Left cardiac atrium (tissue), 4 donors: ENCODE measurements at regions not wholly inside any gene's neighbourhood (a gene's known extent, or its start where the extent isn't known, plus 50 kb on each side); places are given as distances from the start of the nearest gene placed in this dataset.

Experiments
- ATAC-seq, 2 donors: fragments of 200-7000 bp; cut with Tn5 transposase; one replicate each; pipeline ENCODE4 v1.9.1; 2020; ENCODE audit warnings: mild to moderate bottlenecking in 2 of 2, moderate library complexity in 2 of 2
- DNase-seq: peaks from one replicate; pipeline ENCODE4 v3.0.0-alpha.2; 2020
- intact Hi-C, 2 donors: fragments of 100-400 bp; cut with DNase I; formaldehyde crosslinking; loops; one replicate each; pipeline versions ENCODE4 v1.14.1 to v1.15.1; 2022 to 2023
- donor health status: DM: no; HTN: yes; CAD: no.
- donor health status: DM: no; HTN: yes; CAD: no; lungs with severe emphysema.
- donor health status: DM: yes; HTN: yes; CAD: no.
- donor health status: Dilated cardiomyopathy.

DNA sequence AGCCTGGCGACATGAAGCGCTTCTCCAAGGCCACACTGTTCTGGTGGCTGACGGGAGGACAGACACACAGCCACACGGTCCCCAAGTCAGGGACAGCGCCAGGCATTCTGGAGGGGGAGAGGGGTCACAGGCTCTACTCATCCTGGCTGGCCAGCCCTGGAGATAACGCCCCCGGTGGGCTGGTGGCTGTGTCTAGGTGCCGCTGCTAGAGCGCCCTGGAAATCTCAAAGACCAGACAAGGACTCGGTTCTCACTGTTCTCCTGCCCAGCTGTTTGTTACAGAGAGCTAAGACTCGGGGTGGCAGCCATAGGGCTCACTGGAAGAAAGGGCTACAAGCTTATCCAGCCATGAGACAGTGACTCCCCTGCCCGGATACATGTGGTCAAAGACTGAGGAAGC is 72.0 kb downstream of the KCNF1 start:
- no peak for DNase-seq
- intact Hi-C loops = no loop called here
- peak in 1 of 2 donors; percentile 8 for ATAC-seq

DNA sequence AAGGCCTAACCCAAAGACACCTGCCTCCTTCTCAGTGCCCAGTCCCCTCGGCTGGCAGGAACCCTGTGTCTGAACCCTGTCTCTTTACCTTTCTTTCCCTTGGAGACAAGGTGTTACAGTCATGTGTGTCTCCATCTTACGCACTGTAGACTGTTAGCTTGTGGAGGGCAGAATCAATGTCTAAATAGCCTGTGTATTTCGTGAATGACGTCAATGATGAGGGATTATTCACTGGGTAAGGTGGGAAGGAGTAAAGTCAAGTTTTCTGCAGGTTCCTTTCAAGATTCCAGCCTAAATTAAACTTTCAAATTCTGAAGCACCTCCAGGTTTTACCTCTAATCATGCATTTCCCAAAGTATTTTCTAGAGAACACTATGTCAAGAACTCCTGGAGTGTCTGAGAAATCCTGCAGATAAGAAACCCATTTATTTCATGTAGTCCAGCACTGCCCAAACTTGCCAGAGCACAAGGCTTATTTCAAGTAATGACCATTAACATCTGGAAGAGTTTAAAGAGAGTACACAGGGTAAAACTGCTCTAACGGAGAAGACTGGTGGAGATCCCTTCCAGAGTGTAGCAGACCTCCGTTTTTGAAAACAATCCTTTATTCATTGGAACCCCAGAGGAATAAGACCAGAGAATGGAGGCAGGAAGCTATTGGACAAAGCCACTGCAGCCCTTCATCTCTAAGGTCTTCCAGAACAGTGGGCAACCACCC is 72.8 kb downstream of the KCNF1 start:
- ATAC-seq (peak in 1 of 2 donors; percentile 52), DNase-seq (no peak)
- intact Hi-C loops = no loop called here

DNA sequence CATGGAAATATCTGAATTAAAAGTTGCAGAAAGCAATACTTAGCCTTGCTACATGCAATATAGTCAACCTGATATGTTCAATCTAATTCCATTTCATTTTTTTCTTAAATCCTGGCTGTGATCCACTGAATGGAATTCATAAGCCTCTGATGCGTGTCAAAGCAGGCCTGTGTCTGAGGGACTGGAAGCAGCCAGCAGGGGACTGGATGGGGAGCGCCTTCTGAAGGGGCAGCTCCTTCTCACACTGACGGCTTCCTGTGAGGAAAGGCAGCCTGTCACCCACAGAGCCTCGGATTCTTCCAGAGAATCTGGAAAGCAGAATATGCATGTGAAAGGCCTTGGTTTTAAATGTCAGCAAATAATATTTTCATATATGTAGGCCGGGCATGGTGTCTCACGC is 73.5 kb downstream of the KCNF1 start:
- ATAC-seq = peak in 1 of 2 donors; percentile 35
- DNase-seq = no peak
- intact Hi-C loops = no loop called here

DNA sequence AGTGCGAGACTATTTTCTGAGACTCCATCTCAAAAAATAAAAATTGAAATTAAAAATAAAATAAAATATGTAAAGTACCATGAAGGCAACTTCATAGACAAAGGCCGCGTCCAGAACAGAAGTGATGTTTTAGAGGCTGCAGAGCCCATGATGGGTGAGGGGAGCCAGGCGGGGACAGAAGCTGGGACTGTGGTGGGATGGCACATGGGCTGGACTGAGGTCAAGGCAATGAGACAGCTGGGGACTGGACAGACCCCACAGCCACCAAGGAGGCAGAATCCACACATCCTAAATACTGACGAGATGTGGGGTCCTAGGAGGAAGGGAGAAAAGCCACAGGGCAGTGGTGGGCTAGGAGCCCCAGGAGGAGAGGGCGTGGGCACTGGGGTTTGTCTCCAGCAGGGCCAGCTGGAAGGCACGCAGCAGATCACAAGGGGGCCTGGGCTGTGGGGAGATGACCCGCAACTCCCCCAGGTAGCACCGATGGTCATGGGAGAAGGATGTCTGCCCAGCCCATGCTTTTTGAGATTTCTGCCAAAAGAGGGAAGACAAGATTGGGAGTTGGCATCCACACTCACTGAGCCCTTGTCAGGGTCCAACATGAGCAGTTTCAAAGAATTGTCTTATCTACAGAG is 74.3 kb downstream of the KCNF1 start:
- ATAC-seq = no peak
- DNase-seq = no peak
- intact Hi-C loops = no loop called here

DNA sequence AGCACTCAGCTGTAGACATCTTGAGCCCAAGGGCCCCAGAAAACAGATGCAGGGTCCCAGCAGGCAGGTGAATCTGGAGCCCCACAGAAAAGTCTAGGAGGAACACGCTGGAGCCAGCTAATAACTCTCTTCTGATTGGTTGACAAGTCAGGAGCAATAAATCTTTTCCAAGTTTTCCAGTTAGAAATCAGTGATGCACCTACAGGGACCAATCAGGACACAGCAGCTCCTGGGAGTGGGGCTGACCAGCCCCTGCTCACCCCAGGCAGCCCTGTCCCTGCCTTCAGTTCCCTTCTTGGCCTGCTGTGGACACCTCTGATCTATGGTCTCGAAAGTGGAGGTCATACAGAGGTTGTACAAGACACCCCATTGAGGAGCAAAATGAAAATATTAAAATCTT is 75.7 kb downstream of the KCNF1 start:
- intact Hi-C loops = no loop called here
- ATAC-seq (no peak), DNase-seq (no peak)

DNA sequence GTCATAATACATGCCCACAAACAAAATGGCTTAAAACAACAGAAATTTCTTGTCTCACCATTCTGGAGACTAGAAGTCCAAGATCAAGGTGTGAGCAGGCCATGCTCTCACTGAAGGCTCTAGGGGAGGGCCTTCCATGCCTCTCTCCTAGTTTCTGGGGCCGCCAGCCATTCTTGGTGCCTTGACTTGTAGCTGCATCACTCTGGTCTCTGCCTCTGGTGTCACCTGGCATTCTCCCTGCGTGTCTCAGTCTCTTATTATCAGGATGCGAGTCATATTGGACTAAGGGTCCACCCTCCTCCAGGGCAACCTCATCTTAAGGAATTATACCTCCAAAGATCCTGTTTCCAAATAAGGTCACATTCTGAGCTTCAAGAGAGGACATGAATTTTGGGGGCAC is 76.1 kb downstream of the KCNF1 start:
- no peak for ATAC-seq
- no peak for DNase-seq
- intact Hi-C loops = no loop called here

DNA sequence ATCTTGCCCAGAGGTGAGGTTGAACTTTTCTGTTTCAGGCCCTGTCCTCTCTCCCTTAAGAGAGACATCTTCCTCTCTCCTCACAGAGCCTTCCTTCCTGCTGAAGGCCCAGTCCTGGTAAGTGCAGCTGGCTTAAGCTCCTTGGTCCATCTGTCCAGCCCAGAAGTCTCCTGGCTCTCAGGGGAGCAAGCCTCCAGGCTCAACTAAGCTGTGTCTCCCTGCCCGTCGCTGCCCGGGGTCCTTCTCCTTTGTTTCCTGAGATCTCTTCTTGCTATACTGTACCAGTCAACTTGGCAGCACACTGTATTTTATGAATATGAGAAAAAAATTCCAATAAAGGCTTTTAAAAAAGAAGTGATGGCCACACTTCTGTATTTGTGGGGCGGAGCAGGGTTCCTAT is 77.4 kb downstream of the KCNF1 start:
- no peak for ATAC-seq
- intact Hi-C loops = no loop called here
- DNase-seq = no peak

DNA sequence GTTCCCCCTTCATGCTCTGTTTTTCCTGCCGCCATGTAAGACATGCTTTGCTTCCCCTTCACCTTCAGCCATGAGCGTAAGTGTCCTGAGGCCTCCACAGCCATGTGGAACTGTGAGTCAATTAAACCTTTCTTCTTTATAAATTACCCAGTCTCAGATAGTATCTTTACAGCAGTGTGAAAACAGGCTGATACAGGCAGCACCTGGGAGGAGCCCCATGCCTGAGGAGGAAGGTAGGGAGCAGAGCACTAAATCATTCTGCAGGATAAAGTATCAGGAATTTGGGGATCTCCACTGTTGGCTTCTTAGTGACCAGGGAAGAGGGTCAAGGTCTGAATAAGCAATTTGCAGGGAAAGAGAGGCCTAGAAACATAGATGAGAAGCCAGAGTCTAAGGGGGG is 78.0 kb downstream of the KCNF1 start:
- DNase-seq = no peak
- no peak for ATAC-seq
- intact Hi-C loops = no loop called here

DNA sequence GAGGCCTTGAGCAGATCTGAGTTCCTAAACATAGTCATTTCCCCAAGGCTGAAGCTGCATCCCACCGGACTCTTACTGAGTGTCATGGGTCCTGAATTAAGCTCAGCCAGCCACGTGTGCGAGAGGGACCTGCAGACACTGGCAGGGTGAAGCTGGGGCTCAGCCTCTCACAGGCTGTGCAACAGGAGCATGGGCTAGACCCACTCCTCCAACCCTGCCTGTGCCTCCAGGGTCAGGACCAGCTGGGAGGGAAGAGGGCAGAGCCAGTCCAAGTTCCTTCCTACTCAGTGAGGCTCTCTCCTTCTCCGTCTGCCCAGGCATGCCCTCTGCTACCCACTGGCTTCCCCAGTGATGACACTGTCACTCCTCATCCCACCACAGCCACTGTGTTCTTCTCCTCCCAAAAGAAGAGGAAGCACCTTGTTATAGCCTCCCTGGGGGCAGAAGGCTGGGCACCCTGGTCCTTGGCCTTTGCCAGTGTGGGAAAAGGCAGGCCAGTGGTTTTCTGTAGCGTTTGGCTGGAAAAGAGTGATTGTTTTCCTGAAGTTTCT is 78.9 kb downstream of the KCNF1 start:
- ATAC-seq = no peak
- no peak for DNase-seq
- intact Hi-C loops = no loop called here

DNA sequence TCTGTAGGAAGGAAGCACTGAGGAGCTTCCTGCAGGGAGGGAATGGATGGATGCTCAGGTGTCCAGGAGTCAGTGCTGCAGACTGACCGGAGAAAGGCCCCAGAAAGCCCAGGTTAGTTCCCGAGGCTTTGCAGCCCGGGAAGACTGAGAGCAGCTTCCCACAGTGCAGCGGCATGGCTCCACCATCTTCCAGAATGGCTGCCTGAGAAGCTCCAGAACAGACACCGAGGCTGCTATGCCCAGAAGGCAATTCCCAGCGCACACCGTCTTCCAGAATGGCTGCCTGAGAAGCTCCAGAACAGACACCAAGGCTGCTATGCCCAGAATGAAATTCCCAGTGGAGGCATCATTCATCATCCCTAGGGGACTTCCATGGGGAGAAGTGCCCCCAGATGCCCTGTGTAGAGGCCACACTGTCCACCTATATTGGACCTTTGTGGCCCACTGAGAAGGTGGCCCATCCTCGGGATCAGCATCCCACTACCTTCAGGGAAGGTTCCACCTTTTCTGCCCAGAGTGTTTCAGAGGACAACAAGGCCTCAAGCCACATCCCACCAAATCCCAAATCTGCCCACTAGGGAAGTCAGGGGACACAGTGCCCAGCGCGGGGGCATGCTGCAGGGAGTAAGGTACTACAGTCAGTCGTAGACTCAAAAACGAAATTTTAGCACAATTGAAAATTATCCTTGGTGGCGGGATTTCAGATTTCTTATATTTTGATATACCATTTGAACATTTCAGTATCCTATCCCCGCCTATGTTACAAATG is 80.5 kb downstream of the KCNF1 start:
- intact Hi-C loops = no loop called here
- no peak for DNase-seq
- no peak for ATAC-seq

DNA sequence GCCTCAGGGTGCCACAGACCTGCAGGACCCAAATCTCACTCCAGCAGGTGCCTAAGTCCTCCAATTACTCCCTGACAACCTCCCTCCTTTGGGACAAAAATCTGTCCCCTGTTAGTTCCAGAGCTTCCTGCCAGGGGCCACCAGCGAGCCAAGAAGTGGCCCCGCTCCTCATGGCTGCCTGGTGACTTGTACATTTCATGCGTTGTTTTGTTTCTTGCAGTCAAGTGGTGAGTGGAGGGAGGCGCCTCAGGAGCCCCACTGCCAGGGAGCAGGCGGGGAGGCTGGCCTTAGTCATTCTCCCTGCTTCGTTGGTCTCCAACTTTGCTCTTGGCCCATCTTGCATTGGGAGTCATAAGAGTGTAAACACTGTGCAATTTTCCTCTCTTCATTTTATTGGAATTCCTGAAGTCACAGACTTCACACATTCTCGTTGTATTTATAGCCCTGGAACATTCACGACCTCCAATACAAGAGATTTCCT is 81.3 kb downstream of the KCNF1 start:
- intact Hi-C loops = no loop called here
- ATAC-seq = peak in 1 of 2 donors; percentile 19
- no peak for DNase-seq

DNA sequence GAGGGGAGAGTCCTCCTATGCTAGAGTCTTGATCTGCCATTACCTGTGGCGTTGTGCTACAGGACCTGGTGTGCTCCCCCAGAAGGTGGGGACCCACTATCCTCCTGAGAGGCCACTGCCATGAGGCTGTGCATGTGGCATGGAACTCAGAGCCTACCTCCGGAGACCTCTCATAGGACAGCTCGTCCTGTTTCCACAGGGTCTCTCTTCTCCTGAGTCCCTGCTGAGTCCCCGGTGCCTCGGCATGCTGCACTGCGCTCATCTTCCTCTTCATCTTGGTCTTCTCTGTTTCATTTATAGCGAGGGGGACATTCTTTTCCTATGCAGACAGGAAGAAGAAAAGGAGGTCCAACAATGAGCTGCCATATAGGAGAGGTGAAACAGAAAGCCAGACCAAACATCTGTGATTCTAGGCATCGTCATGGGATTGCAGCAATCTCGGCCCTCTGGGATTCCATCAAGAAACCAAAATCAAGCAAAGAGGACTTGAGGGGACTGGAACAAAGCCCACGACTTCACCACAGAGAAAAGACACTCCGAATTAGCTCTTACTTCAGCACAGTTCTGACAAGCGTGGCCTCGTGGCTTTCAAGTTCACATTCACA is 83.7 kb downstream of the KCNF1 start:
- ATAC-seq = no peak
- DNase-seq = no peak
- intact Hi-C loops = no loop called here

DNA sequence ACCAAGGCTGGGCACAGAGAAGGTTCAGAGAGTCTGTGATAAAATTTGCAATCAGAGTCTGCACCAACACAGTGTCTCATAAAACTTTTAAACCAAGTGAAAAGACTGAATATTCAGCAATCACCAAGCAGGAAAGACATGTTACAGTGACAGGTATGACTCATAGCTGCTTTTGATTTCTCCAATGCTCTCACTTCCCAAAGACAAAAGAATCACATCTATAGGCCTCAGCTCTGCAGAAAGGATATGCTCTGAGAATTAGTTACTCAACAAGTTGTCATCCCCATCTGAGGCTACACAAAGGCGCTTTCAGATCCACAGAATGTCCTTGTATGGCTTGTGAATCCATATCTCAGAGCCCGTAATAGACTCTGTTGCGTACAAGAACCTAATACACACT is 92.5 kb downstream of the KCNF1 start:
- ATAC-seq (no peak), DNase-seq (no peak)
- intact Hi-C loops = no loop called here

DNA sequence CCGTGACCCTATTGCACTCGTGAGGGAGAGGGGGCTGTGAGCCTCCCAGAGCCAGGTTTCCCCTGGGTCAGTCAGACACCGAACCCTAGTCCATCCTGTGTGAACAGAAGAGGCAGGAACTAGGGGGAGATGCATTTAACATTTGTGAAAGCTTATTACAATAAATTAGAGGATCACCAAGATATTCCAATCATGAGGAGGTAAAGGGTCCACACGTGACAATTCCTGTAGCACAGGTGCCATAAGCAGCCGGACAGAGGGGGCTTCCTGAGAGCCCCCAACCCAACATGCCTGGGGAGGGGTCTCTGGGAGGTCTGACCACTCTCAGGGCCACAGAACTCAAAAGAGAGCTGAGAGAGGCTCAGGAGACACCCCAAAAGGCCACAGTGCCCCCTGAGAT is 93.3 kb downstream of the KCNF1 start:
- no peak for DNase-seq
- intact Hi-C loops = no loop called here

DNA sequence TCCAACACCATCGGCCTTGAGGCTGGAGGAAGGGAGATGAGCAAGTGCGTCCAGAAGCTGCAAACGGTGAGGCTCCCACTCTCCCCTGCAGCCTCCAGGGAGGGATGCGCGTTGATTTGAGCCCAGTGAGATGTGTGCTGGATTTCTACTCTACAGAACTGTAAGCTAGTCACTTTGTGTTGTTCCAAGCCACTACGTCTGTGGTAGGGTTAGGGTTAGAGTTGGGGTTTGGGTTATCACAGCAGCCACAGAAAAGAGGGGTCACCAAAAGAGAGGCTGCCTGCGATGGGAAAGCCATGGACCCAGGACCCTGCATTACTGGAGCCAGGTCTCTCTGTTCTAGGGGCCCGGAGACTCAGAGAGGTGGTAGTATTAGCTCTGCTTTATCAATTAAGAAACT is 94.5 kb downstream of the KCNF1 start:
- intact Hi-C loops = no loop called here
- DNase-seq = no peak

More for the DNA sequence above, 93.3 kb downstream of the KCNF1 start:
- ATAC-seq = no peak

DNA sequence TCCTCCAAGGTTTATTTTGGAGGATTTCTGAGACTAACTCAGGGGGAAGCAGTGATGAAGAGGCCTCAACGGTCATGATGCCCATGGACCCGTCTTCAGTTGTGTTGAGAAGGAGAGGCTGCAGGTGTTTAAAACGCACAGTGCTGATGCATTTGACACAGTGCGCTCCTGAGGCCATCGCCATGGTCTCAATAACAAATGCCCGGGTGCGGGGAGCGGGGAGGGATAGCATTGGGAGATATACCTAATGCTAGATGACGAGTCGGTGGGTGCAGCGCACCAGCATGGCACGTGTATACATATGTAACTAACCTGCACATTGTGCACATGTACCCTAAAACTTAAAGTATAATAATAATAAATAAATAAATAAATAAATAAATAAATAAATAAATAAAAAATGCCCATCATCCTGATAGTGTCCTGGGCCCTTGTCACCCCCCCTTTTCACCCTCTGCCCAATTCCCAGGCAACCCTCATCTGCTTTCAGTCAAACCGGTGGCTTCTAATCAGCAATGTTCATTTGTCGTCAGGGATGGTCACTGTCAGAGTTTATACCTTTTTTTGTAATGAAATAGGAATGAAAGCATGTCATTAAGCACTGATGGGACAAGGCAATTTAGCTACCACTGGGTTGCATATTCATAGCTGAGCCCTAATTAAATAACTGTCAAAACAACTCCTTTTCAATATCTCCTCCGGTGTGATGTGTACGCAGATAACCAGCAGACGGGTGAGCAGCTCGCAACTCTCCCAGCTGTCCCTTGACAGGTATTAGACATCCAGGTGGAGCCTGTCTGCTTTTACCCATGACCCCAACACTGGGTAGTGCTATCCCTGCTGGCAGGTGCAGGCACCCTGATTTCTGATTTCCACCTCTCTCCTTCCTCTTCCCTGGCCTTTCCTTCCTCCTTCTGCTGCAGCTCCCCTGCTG is 95.9 kb downstream of the KCNF1 start:
- DNase-seq (no peak), ATAC-seq (no peak)
- intact Hi-C loops = no loop called here

More for the DNA sequence above, 94.5 kb downstream of the KCNF1 start:
- no peak for ATAC-seq

DNA sequence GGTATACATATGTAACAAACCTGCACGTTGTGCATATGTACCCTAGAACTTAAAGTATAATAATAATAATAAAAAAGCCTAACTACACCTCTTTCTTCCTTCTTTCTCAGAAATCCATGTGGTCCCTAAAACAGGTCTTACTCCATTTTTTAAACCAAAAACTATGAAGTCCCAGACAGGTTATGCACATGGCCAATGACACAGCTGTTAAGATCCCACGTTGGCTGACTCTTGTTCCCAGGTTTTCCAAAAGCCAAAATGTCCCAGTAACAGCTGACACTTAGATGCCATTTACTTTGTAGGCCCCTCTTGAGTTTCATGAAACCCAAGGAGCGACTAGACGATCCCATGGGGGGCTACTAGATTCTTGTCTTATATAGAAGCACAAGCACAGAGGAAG is 97.0 kb downstream of the KCNF1 start:
- ATAC-seq (no peak), DNase-seq (no peak)
- intact Hi-C loops = no loop called here

DNA sequence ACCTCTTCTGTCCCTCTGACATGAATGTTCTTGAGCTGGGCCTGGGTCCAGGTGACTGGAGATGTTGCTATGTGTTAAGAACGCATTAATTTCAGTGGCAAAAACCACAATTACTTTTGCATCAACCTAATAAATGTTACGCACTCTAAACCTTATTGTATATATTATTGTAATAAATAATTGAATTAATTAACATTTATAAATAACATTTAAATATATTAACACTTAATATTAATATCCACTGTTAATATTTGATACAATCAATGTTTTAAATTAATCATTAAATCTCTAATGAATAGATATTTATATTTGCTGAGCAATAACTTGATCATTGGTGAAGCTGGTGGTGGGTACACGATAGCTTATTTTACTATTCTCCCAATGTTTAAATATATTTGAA is 97.4 kb downstream of the KCNF1 start:
- intact Hi-C loops = no loop called here
- DNase-seq (no peak), ATAC-seq (no peak)

DNA sequence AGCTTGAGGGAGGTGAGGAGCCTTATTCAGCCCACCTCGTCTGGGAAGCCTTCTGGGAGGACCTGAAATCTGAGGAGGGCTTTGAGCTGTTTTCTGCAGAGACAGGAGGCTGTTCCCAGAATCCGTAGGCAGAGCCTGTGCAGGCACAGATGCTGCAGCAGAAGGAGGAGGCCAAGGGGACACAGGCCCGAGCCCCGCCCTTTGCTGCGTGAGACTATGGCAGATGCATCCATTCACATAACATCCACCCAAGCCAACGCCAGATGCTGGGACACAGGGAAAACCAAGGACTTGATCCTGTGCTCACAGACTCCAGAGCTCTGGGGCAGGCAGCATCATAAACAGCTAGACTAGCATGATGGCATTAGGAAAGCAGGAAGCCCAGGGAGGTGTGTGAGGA is 98.2 kb downstream of the KCNF1 start:
- DNase-seq = no peak
- intact Hi-C loops = no loop called here
- no peak for ATAC-seq
